ENCODE measurements at regions not wholly inside any gene's neighbourhood (a gene's known extent, or its start where the extent isn't known, plus 50 kb on each side); places are given as distances from the start of the nearest gene placed in this dataset.

GRCh38 chr10:91050371-91051034 lies 129.6 kb upstream of the ANKRD1 start:
- Mint-ChIP-seq H3K4me1 (no peaks in the 10 kb centered on the region), H3K4me3 (no peak overlapping the region), H3K27me3 (no peaks in the 10 kb centered on the region), H3K9me3 (ENCODE audit: insufficient read depth) (no peaks in the 10 kb centered on the region), H3K27ac (no peak overlapping the region)
- POLR2A ChIA-PET, result no interaction called here
- Histone ChIP-seq H3K9ac (ENCODE audit: low read length) (no peak overlapping the region), H3K4me1 (ENCODE audit: control insufficient read depth in 2 of 2, insufficient read depth in 2 of 2, low read length in 2 of 2) (no peaks in the 10 kb centered on the region), H3K4me2 (replicated peaks; ENCODE audit: low read depth, low read length, poor library complexity, severe bottlenecking) (no peak overlapping the region), H4K20me1 (ENCODE audit: control insufficient read depth, insufficient read depth, low read length, poor library complexity, severe bottlenecking) (no peaks in the 10 kb centered on the region), H3K36me3 (replicated peaks in 1 of 2; ENCODE audit: control extremely low read depth in 1 of 2, control insufficient read depth in 1 of 2, extremely low read depth in 1 of 2, insufficient read depth in 2 of 2, low read length in 1 of 2) (no peaks in the 10 kb centered on the region), H3K27me3 (replicated peaks in 1 of 4; ENCODE audit: control extremely low read depth in 1 of 4, control insufficient read depth in 3 of 4, insufficient read depth in 4 of 4, low read length in 3 of 4) (no peaks in the 10 kb centered on the region), H2AFZ (ENCODE audit: insufficient read depth, low read depth, low read length, poor library complexity, severe bottlenecking) (no peak overlapping the region), H3K4me3 (ENCODE audit: control extremely low read depth in 1 of 5, extremely low read depth in 1 of 5, insufficient read depth in 1 of 5, low read depth in 2 of 5, low read length in 4 of 5) (no peak overlapping the region), H3K9me3 (ENCODE audit: control extremely low read depth in 1 of 3, control insufficient read depth in 2 of 3, insufficient read depth in 1 of 3, low read length in 2 of 3) (peaks cover 0 to 2% (median 0%) of the 10 kb centered on the region in 3 donors), H3K27ac (ENCODE audit: low read length in 2 of 2) (no peak overlapping the region), H3K79me2 (ENCODE audit: control insufficient read depth, insufficient read depth, low read length) (no peaks in the 10 kb centered on the region)
- CTCF ChIA-PET, result interaction anchor here (3.9 kb wide), 1 partner anchor 44 kb away, joined by 12 read pairs; no protein-coding TSS in a partner anchor
- intact Hi-C loops (cut with micrococcal nuclease), result no loop called here
- ATAC-seq (ENCODE audit: low read depth), result no peak
- WGBS (ENCODE audit: insufficient coverage), result 100% methylated on average over 1 of the region's 6 CpGs
- TF ChIP-seq CTCF (IDR thresholded peaks at IDR 0.05) (no peak), EZH2 (IDR thresholded peaks at IDR 0.05; ENCODE audit: borderline replicate concordance, insufficient read depth, low read depth, low read length, poor library complexity, severe bottlenecking) (no peak)
- no peak for DNase-seq

GRCh38 chr10:91051829-91052228 lies 130.9 kb upstream of the ANKRD1 start:
- POLR2A ChIA-PET, result no interaction called here
- Histone ChIP-seq H3K4me1 (ENCODE audit: control insufficient read depth in 2 of 2, insufficient read depth in 2 of 2, low read length in 2 of 2) (no peaks in the 10 kb centered on the region), H3K79me2 (ENCODE audit: control insufficient read depth, insufficient read depth, low read length) (no peaks in the 10 kb centered on the region), H3K9ac (ENCODE audit: low read length) (no peak overlapping the region), H3K4me2 (replicated peaks; ENCODE audit: low read depth, low read length, poor library complexity, severe bottlenecking) (no peak overlapping the region), H4K20me1 (ENCODE audit: control insufficient read depth, insufficient read depth, low read length, poor library complexity, severe bottlenecking) (no peaks in the 10 kb centered on the region), H3K27ac (ENCODE audit: low read length in 2 of 2) (no peak overlapping the region), H3K9me3 (ENCODE audit: control extremely low read depth in 1 of 3, control insufficient read depth in 2 of 3, insufficient read depth in 1 of 3, low read length in 2 of 3) (no peaks in the 10 kb centered on the region), H3K27me3 (replicated peaks in 1 of 4; ENCODE audit: control extremely low read depth in 1 of 4, control insufficient read depth in 3 of 4, insufficient read depth in 4 of 4, low read length in 3 of 4) (no peaks in the 10 kb centered on the region), H3K4me3 (ENCODE audit: control extremely low read depth in 1 of 5, extremely low read depth in 1 of 5, insufficient read depth in 1 of 5, low read depth in 2 of 5, low read length in 4 of 5) (no peak overlapping the region), H2AFZ (ENCODE audit: insufficient read depth, low read depth, low read length, poor library complexity, severe bottlenecking) (no peak overlapping the region), H3K36me3 (replicated peaks in 1 of 2; ENCODE audit: control extremely low read depth in 1 of 2, control insufficient read depth in 1 of 2, extremely low read depth in 1 of 2, insufficient read depth in 2 of 2, low read length in 1 of 2) (no peaks in the 10 kb centered on the region)
- H3K4me3 Mint-ChIP-seq, result no peak overlapping the region
- 58% methylated on average over 2 of the region's 3 CpGs for WGBS (ENCODE audit: insufficient coverage)
- H3K27ac Mint-ChIP-seq, result no peak overlapping the region
- H3K9me3 Mint-ChIP-seq (ENCODE audit: insufficient read depth), result no peaks in the 10 kb centered on the region
- intact Hi-C loops (cut with micrococcal nuclease), result no loop called here
- no peaks in the 10 kb centered on the region for H3K27me3 Mint-ChIP-seq
- CTCF ChIA-PET, result interaction anchor here (1.0 to 3.9 kb wide), 2 partner anchors 10 to 46 kb away, joined by 3 to 12 read pairs; no protein-coding TSS in a partner anchor
- H3K4me1 Mint-ChIP-seq, result no peaks in the 10 kb centered on the region
- ATAC-seq (ENCODE audit: low read depth) (no peak), DNase-seq (no peak)
- TF ChIP-seq EZH2 (IDR thresholded peaks at IDR 0.05; ENCODE audit: borderline replicate concordance, insufficient read depth, low read depth, low read length, poor library complexity, severe bottlenecking), result no peak
- TF ChIP-seq CTCF (IDR thresholded peaks at IDR 0.05), result no peak

All from B cell (primary cell).